SK-N-SH (cell line): ENCODE measurements at regions not wholly inside any gene's neighbourhood (a gene's known extent, or its start where the extent isn't known, plus 50 kb on each side); places are given as distances from the start of the nearest gene placed in this dataset.

Experiments used
- CTCF ChIA-PET: fragments of 300-600, 350-600 bp; formaldehyde crosslinking; extraction: SDS; loops from one replicate; lab custom pipeline; 2021; lab: Yijun Ruan, JAX
- POLR2A ChIA-PET: fragments of 350-600 bp; sonication (Branson Sonifier 250); formaldehyde crosslinking; extraction: SDS; loops from one replicate; lab custom pipeline; 2020; ENCODE audit warnings: antibody characterized with exemption, inconsistent platforms; lab: Yijun Ruan, JAX
- DNase-seq: peaks from one replicate; pipeline ENCODE4 v3.0.0; 2012
- H2AFZ ChIP-seq: fragments of 200-600 bp; sonication (generic); 2 replicates; pipeline ENCODE4 v1.8.1; 2016; ENCODE audit warnings: antibody characterized with exemption, mild to moderate bottlenecking, low read depth
- H3F3A ChIP-seq: fragments of 200-600 bp; sonication (generic); replicated peaks from 2 replicates; pipeline ENCODE3; 2016; ENCODE audit warnings: antibody characterized with exemption, mild to moderate bottlenecking; ENCODE audit not compliant: insufficient read depth
- H3K27ac ChIP-seq, 2 experiments: fragments of 200-500 bp in 1 of 2; fragments of 200-600 bp in 1 of 2; sonication (Bioruptor generic) in 1 of 2; sonication (generic), shearing (Covaris generic) in 1 of 2; 2 replicates each; pipeline versions ENCODE4 v1.5.1 to v1.6.1; 2014 to 2016; ENCODE audit warnings: low read depth in 2 of 2, inconsistent platforms in 1 of 2, low read length in 1 of 2, mild to moderate bottlenecking in 1 of 2, mixed read lengths in 1 of 2
- H3K27me3 ChIP-seq: fragments of 200-600 bp; sonication (generic), shearing (Covaris generic); 2 replicates; pipeline ENCODE4 v1.6.1; 2016; ENCODE audit warnings: mixed run types; ENCODE audit not compliant: insufficient read depth
- H3K36me3 ChIP-seq, 2 experiments: fragments of 200-500 bp in 1 of 2; fragments of 200-600 bp in 1 of 2; sonication (Bioruptor generic) in 1 of 2; sonication (generic) in 1 of 2; replicated peaks in 1 of 2; 2 replicates each; pipeline versions ENCODE3 to v1.5.1; 2014 to 2016; ENCODE audit warnings: low read length in 1 of 2, mild to moderate bottlenecking in 1 of 2; ENCODE audit not compliant: insufficient read depth in 2 of 2, control insufficient read depth in 1 of 2
- H3K4me1 ChIP-seq, 2 experiments: fragments of 200-500 bp in 1 of 2; fragments of 200-600 bp in 1 of 2; sonication (Bioruptor generic) in 1 of 2; sonication (generic), shearing (Covaris generic) in 1 of 2; 2 replicates each; pipeline versions ENCODE4 v1.5.1 to v1.6.1; 2014 to 2016; ENCODE audit warnings: low read depth in 1 of 2, low read length in 1 of 2, mixed run types in 1 of 2; ENCODE audit not compliant: insufficient read depth in 2 of 2, control insufficient read depth in 1 of 2
- H3K4me2 ChIP-seq: fragments of 200-600 bp; sonication (generic), shearing (Covaris generic); 2 replicates; pipeline ENCODE4 v1.6.1; 2017; ENCODE audit warnings: mixed run types
- H3K4me3 ChIP-seq, 2 experiments: fragments of 200-500 bp in 1 of 2; fragments of 200-600 bp in 1 of 2; sonication (Bioruptor generic) in 1 of 2; sonication (generic), shearing (Covaris generic) in 1 of 2; 2 replicates each; pipeline versions ENCODE4 v1.5.1 to v1.8.1; 2014 to 2016; ENCODE audit warnings: low read depth in 2 of 2, inconsistent platforms in 1 of 2, low read length in 1 of 2, mild to moderate bottlenecking in 1 of 2, mixed read lengths in 1 of 2, moderate library complexity in 1 of 2
- H3K79me2 ChIP-seq: fragments of 200-600 bp; sonication (generic); 2 replicates; pipeline ENCODE4 v1.8.1; 2017; ENCODE audit warnings: mild to moderate bottlenecking; ENCODE audit not compliant: insufficient read depth
- H3K9ac ChIP-seq: fragments of 200-600 bp; sonication (generic); 2 replicates; pipeline ENCODE4 v1.6.1; 2017; ENCODE audit warnings: mixed run types
- H3K9me2 ChIP-seq: fragments of 200-600 bp; sonication (generic); 2 replicates; pipeline ENCODE4 v1.6.1; 2017; ENCODE audit warnings: mixed run types
- H3K9me3 ChIP-seq: fragments of 200-600 bp; sonication (generic); 2 replicates; pipeline ENCODE4 v1.6.1; 2017; ENCODE audit warnings: mixed run types, mild to moderate bottlenecking, moderate library complexity
- H4K20me1 ChIP-seq: fragments of 200-600 bp; sonication (generic); 2 replicates; pipeline ENCODE4 v1.6.1; 2017; ENCODE audit warnings: mild to moderate bottlenecking, mixed run types; ENCODE audit not compliant: insufficient read depth
- EP300 ChIP-seq, 2 experiments: IDR thresholded peaks; 2 replicates each; pipeline versions ENCODE4 v1.4.0 to v1.6.1; 2012; ENCODE audit warnings: borderline replicate concordance in 1 of 2, low read depth in 1 of 2, low read length in 1 of 2
- EZH2phosphoT487 ChIP-seq: fragments of 200-600 bp; sonication (generic); IDR thresholded peaks from 2 replicates; pipeline ENCODE4 v1.6.1; 2017; ENCODE audit warnings: low read depth, mixed run types, mild to moderate bottlenecking, antibody characterized with exemption, moderate library complexity, borderline replicate concordance
- FOSL2 ChIP-seq: IDR thresholded peaks from 2 replicates; pipeline ENCODE4 v1.4.0; 2012; ENCODE audit warnings: low read depth, mild to moderate bottlenecking, moderate library complexity, borderline replicate concordance
- FOXJ3 ChIP-seq: sonication (generic); formaldehyde crosslinking; IDR thresholded peaks from 2 replicates; pipeline ENCODE4 v1.5.1; 2020; ENCODE audit warnings: mild to moderate bottlenecking, missing genetic modification reagents
- GABPA ChIP-seq: IDR thresholded peaks from 2 replicates; pipeline ENCODE4 v1.4.0; 2012; ENCODE audit warnings: low read depth, mild to moderate bottlenecking
- GATA2 ChIP-seq: sonication (generic); formaldehyde crosslinking; IDR thresholded peaks from 2 replicates; pipeline ENCODE4 v1.5.0; 2020; ENCODE audit warnings: mild to moderate bottlenecking, missing genetic modification reagents
- IRF3 ChIP-seq: fragments of 150-350 bp; IDR thresholded peaks from 2 replicates; pipeline ENCODE4 v1.6.1; 2016; ENCODE audit warnings: mild to moderate bottlenecking, low read depth, low read length
- MAX ChIP-seq: IDR thresholded peaks from 2 replicates; pipeline ENCODE4 v1.4.0; 2012; ENCODE audit warnings: low read depth
- MXI1 ChIP-seq: IDR thresholded peaks from 2 replicates; pipeline ENCODE4 v1.6.1; 2012; ENCODE audit warnings: mild to moderate bottlenecking, low read depth, low read length, improper control_type of control experiment
- POLR2AphosphoS5 ChIP-seq: IDR thresholded peaks from 2 replicates; pipeline ENCODE4 v1.6.1; 2012; ENCODE audit warnings: low read depth, low read length
- RAD21 ChIP-seq: IDR thresholded peaks from 2 replicates; pipeline ENCODE4 v1.6.1; 2012; ENCODE audit warnings: mild to moderate bottlenecking, low read length
- RFX5 ChIP-seq: IDR thresholded peaks from 2 replicates; pipeline ENCODE4 v1.6.1; 2012; ENCODE audit warnings: mild to moderate bottlenecking, improper control_type of control experiment, low read length
- RXRA ChIP-seq: IDR thresholded peaks from 2 replicates; pipeline ENCODE4 v1.4.0; 2012; ENCODE audit warnings: low read depth, mild to moderate bottlenecking, borderline replicate concordance
- SIN3A ChIP-seq: IDR thresholded peaks from 2 replicates; pipeline ENCODE4 v1.6.1; 2012; ENCODE audit warnings: low read depth, mild to moderate bottlenecking, low read length, moderate library complexity, borderline replicate concordance
- TAF1 ChIP-seq: IDR thresholded peaks from 2 replicates; pipeline ENCODE4 v1.6.1; 2012; ENCODE audit warnings: low read depth, mild to moderate bottlenecking, low read length, moderate library complexity, borderline replicate concordance
- TEAD4 ChIP-seq: IDR thresholded peaks from 2 replicates; pipeline ENCODE4 v1.4.0; 2012; ENCODE audit warnings: mild to moderate bottlenecking, borderline replicate concordance; ENCODE audit not compliant: insufficient read depth
- USF1 ChIP-seq: IDR thresholded peaks from 2 replicates; pipeline ENCODE4 v1.4.0; 2012; ENCODE audit warnings: low read depth, borderline replicate concordance
- ZBTB33 ChIP-seq: IDR thresholded peaks from 2 replicates; pipeline ENCODE4 v1.4.0; 2012; ENCODE audit warnings: low read depth, borderline replicate concordance
- WGBS: methylation state at CpG from one replicate; pipeline ENCODE4 v1.1.6; 2017; ENCODE audit warnings: low lambda C conversion rate; 5-methylcytosine and 5-hydroxymethylcytosine counted together
- TF ChIP-seq, protein P1 (sequence below): IDR thresholded peaks from 2 replicates; pipeline ENCODE4; 2012

- Histone ChIP-seq H3K9me2 (no peaks in the 10 kb centered on the region), H3K79me2 (no peaks in the 10 kb centered on the region), H3F3A (no peaks in the 10 kb centered on the region), H4K20me1 (no peaks in the 10 kb centered on the region), H3K27me3 (no peaks in the 10 kb centered on the region), H3K4me1 (peaks cover 0 to 2% of the 10 kb centered on the region in 2 experiments; a peak in 1 of 4 replicates), H3K27ac (no peak overlapping the region), H3K9ac (no peak overlapping the region), H2AFZ (no peak overlapping the region), H3K4me3 (no peak overlapping the region), H3K36me3 (no peaks in the 10 kb centered on the region), H3K9me3 (no peaks in the 10 kb centered on the region), H3K4me2 (no peak overlapping the region)
- WGBS = 55% methylated on average over 19 of the region's 26 CpGs
- ChIA-PET POLR2A (no interaction called here), CTCF (interaction anchor here (1.4 kb wide), 1 partner anchor 9 kb away, joined by 3 read pairs; no protein-coding TSS in a partner anchor)
- no peak for TF ChIP-seq IRF3
- no peak for TF ChIP-seq FOXJ3 (CRISPR knock-in tag)
- no peak for TF ChIP-seq FOSL2
- no peak for TF ChIP-seq GABPA
- TF ChIP-seq RFX5 = no peak
- TF ChIP-seq USF1 = no peak
- no peak for TF ChIP-seq MXI1
- no peak for TF ChIP-seq SIN3A
- no peak for TF ChIP-seq EZH2phosphoT487
- TF ChIP-seq RAD21 = no peak
- TF ChIP-seq TAF1 = no peak
- TF ChIP-seq EP300 (IDR thresholded peaks at IDR 0.05; ENCODE audit: borderline replicate concordance in 1 of 2, low read depth in 1 of 2, low read length in 1 of 2) = no peak
- no peak for TF ChIP-seq GATA2 (CRISPR knock-in tag)
- DNase-seq = no peak
Measured at GRCh38 chr11:134515081-134515960, 103.3 kb upstream of the B3GAT1 start.

DNA sequence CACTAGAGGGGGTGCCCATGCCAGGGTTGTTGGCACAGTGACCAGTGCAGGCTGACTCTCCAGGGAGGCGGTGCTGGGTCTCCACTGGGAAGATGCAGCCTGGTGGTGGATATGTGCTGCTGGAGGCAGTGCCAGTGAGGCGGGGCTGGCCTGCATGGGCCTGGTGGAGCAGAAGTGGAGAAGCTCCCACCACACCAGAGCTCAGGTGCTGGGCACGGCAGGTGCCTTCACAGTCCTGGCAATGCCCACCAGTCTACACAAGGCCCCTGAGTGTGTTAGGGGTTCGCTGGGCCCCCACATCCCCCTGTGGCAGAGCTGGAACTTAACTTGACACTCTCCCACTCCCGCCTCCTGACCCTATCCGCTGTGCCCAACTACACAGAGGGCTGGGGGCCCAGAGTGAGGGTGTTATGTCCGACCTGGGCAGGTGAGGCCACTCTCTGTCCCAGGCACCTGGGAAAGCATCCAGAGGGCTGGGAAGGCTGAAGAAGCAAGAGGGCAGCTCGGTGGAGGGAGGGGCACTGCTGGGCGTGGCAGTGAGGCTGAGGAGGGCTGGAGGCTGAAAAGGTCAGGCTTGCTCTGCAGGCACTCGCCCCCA lies 102.4 kb upstream of the B3GAT1 start:
- no peaks in the 10 kb centered on the region for H3K9me2 ChIP-seq
- TF ChIP-seq GATA2 (CRISPR knock-in tag) (no peak), TEAD4 (no peak), POLR2AphosphoS5 (no peak), RXRA (no peak), SIN3A (no peak), MAX (no peak), ZBTB33 (no peak)
- TF ChIP-seq, protein P1, sequence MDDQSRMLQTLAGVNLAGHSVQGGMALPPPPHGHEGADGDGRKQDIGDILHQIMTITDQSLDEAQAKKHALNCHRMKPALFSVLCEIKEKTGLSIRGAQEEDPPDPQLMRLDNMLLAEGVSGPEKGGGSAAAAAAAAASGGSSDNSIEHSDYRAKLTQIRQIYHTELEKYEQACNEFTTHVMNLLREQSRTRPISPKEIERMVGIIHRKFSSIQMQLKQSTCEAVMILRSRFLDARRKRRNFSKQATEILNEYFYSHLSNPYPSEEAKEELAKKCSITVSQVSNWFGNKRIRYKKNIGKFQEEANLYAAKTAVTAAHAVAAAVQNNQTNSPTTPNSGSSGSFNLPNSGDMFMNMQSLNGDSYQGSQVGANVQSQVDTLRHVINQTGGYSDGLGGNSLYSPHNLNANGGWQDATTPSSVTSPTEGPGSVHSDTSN = no peak

More for the DNA sequence above, 102.4 kb upstream of the B3GAT1 start:
- Histone ChIP-seq H3K9ac (no peak overlapping the region), H3K4me2 (no peak overlapping the region), H3K4me3 (no peak overlapping the region), H3K9me3 (no peaks in the 10 kb centered on the region), H3F3A (no peaks in the 10 kb centered on the region), H2AFZ (no peak overlapping the region), H3K36me3 (no peaks in the 10 kb centered on the region), H4K20me1 (no peaks in the 10 kb centered on the region), H3K79me2 (no peaks in the 10 kb centered on the region), H3K4me1 (peaks cover 0 to 2% of the 10 kb centered on the region in 2 experiments; a peak in 1 of 4 replicates), H3K27me3 (no peaks in the 10 kb centered on the region), H3K27ac (no peak overlapping the region)
- no peak for DNase-seq
- ChIA-PET CTCF (interaction anchor here (1.1 kb wide), 1 partner anchor 12 kb away, joined by 5 read pairs; no protein-coding TSS in a partner anchor), POLR2A (interaction anchor here (0.6 kb wide), 1 partner anchor 103 kb away, joined by 3 read pairs; no protein-coding TSS in a partner anchor)
- WGBS = 18% methylated on average over 7 of the region's 10 CpGs
